BJ (cell line): ENCODE measurements at regions not wholly inside any gene's neighbourhood (a gene's known extent, or its start where the extent isn't known, plus 50 kb on each side); places are given as distances from the start of the nearest gene placed in this dataset.

Experiments used
- CTCF ChIA-PET: fragments of 350-600 bp; formaldehyde crosslinking; extraction: SDS; loops from one replicate; lab custom pipeline; 2021; ENCODE audit warnings: antibody characterized with exemption, inconsistent platforms; lab: Yijun Ruan, JAX
- POLR2A ChIA-PET: fragments of 300-600 bp; sonication (Branson Sonifier 250); formaldehyde crosslinking; extraction: SDS; loops from one replicate; lab custom pipeline; 2021; ENCODE audit warnings: antibody characterized with exemption; lab: Charles Lee
- DNase-seq: peaks from one replicate; pipeline ENCODE4 v3.0.0-alpha.2; 2011; ENCODE audit warnings: low read depth
- H3K27me3 ChIP-seq: 2 replicates; pipeline ENCODE4 v1.6.0; 2011; ENCODE audit warnings: low read length; ENCODE audit not compliant: control insufficient read depth, insufficient read depth
- H3K36me3 ChIP-seq: 2 replicates; pipeline ENCODE4 v1.5.1; 2011; ENCODE audit warnings: low read length; ENCODE audit not compliant: control insufficient read depth, insufficient read depth
- H3K4me3 ChIP-seq: 2 replicates; pipeline ENCODE4 v1.5.1; 2011; ENCODE audit warnings: low read depth, mild to moderate bottlenecking, control low read depth, low read length
- CTCF ChIP-seq: IDR thresholded peaks from 2 replicates; pipeline ENCODE4 v1.5.1; 2011; ENCODE audit warnings: low read depth, mild to moderate bottlenecking, control low read depth, inconsistent platforms, low read length, moderate library complexity; ENCODE audit not compliant: insufficient read depth

- Histone ChIP-seq H3K4me3 (no peak overlapping the region), H3K36me3 (no peaks in the 10 kb centered on the region), H3K27me3 (no peaks in the 10 kb centered on the region)
- DNase-seq: no peak
- CTCF ChIA-PET: interaction anchor here (0.6 to 2.9 kb wide), 11 partner anchors 9 to 321 kb away, joined by 3 to 34 read pairs (median 4); no protein-coding TSS in a partner anchor
- peak; percentile 69 for TF ChIP-seq CTCF
- POLR2A ChIA-PET: no interaction called here
Measured at GRCh38 chr2:118539290-118539689, 308.2 kb downstream of the EN1 start.

- no peaks in the 10 kb centered on the region for H3K36me3 ChIP-seq
- H3K27me3 ChIP-seq: no peaks in the 10 kb centered on the region
- DNase-seq: no peak
- no peak overlapping the region for H3K4me3 ChIP-seq
- no peak for TF ChIP-seq CTCF
- CTCF ChIA-PET: interaction anchor here (1.6 kb wide), 1 partner anchor 9 kb away, joined by 4 read pairs; no protein-coding TSS in a partner anchor
- POLR2A ChIA-PET: no interaction called here
Measured at GRCh38 chr2:118536306-118536705, 311.1 kb downstream of the EN1 start.

- POLR2A ChIA-PET: no interaction called here
- Histone ChIP-seq H3K4me3 (no peak overlapping the region), H3K27me3 (no peaks in the 10 kb centered on the region), H3K36me3 (no peaks in the 10 kb centered on the region)
- no peak for DNase-seq
- no peak for TF ChIP-seq CTCF
- CTCF ChIA-PET: interaction anchor here (1.6 to 2.5 kb wide), 2 partner anchors 8 to 319 kb away, joined by 4 to 15 read pairs; no protein-coding TSS in a partner anchor
Measured at GRCh38 chr2:118535818-118536212, 311.6 kb downstream of the EN1 start.

GRCh38 chr2:118535171-118535817 lies 312.2 kb downstream of the EN1 start:
- DNase-seq: no peak
- ChIA-PET POLR2A (no interaction called here), CTCF (interaction anchor here (1.6 to 2.5 kb wide), 2 partner anchors 8 to 320 kb away, joined by 4 to 15 read pairs; no protein-coding TSS in a partner anchor)
- no peaks in the 10 kb centered on the region for H3K36me3 ChIP-seq
- no peak for TF ChIP-seq CTCF
- no peaks in the 10 kb centered on the region for H3K27me3 ChIP-seq
- no peak overlapping the region for H3K4me3 ChIP-seq

GRCh38 chr2:118530976-118531375 lies 316.5 kb downstream of the EN1 start:
- H3K36me3 ChIP-seq: no peaks in the 10 kb centered on the region
- no peaks in the 10 kb centered on the region for H3K27me3 ChIP-seq
- TF ChIP-seq CTCF: no peak
- H3K4me3 ChIP-seq: no peak overlapping the region
- ChIA-PET POLR2A (no interaction called here), CTCF (no interaction called here)
- DNase-seq: no peak
